ENCODE measurements at regions not wholly inside any gene's neighbourhood (a gene's known extent, or its start where the extent isn't known, plus 50 kb on each side); places are given as distances from the start of the nearest gene placed in this dataset.

DNA sequence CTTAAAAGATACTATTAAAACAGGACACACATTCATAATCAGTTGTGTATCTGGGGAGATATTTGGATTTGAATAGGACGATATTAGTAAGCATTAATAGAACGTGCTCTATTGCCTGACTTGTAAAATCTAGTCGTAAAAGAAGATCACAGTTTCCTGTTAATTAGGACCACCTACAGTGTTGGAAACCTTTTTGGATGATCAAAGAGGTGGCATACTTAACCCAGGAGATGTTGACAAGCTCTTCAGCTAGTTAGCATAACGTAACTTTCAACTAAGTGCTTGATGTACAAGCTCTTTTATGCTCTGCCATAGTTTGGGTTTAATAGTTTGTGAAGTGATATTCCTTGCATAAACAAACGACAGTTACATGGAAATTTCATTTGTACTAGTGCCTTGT lies 293.3 kb upstream of the NR5A2 start:
- no peak overlapping the region for H3K4me3 ChIP-seq (ENCODE audit: low read depth, low read length)
- H4K12ac ChIP-seq (ENCODE audit: low read depth, low read length), result no peak overlapping the region
- no peaks in the 10 kb centered on the region for H3K4me1 ChIP-seq (ENCODE audit: control insufficient read depth in 1 of 2, insufficient read depth in 2 of 2, low read length in 2 of 2)
- no peak overlapping the region for H3K27ac ChIP-seq (ENCODE audit: low read depth, low read length)
- no CpG with 5 or more reads among the region's 5 CpGs for WGBS (ENCODE audit: extremely low coverage, insufficient coverage, insufficient read length)
- no peak overlapping the region for H4K8ac ChIP-seq (ENCODE audit: low read depth, low read length)
- H3K4ac ChIP-seq (ENCODE audit: low read depth, low read length), result no peak overlapping the region
- no peaks in the 10 kb centered on the region for H3K27me3 ChIP-seq (ENCODE audit: insufficient read depth, low read length)
- H3K18ac ChIP-seq (ENCODE audit: low read length), result no peak overlapping the region
- H2AFZ ChIP-seq (ENCODE audit: insufficient read depth, low read length, poor library complexity), result no peak overlapping the region
- no peak overlapping the region for H2BK120ac ChIP-seq (ENCODE audit: insufficient read depth, low read length, poor library complexity)
- no peaks in the 10 kb centered on the region for H3K9me3 ChIP-seq (ENCODE audit: insufficient read depth, low read depth, low read length)
- H3K79me1 ChIP-seq (ENCODE audit: low read length), result no peaks in the 10 kb centered on the region
- H2AK5ac ChIP-seq (ENCODE audit: low read length), result no peak overlapping the region
- no peak overlapping the region for H3K14ac ChIP-seq (ENCODE audit: low read length)
- H3K23ac ChIP-seq (ENCODE audit: low read length), result no peak overlapping the region
- no peaks in the 10 kb centered on the region for H3K79me2 ChIP-seq (ENCODE audit: control insufficient read depth, insufficient read depth, low read length, poor library complexity)
- no peak overlapping the region for H3K4me2 ChIP-seq (ENCODE audit: low read length)
- no peak overlapping the region for H4K91ac ChIP-seq (ENCODE audit: low read depth, low read length)
- H3K36me3 ChIP-seq (ENCODE audit: control insufficient read depth in 1 of 2, insufficient read depth in 2 of 2, low read length in 2 of 2), result no peaks in the 10 kb centered on the region
- no peak overlapping the region for H2BK5ac ChIP-seq (ENCODE audit: low read depth, low read length, poor library complexity)
- no peak overlapping the region for H2BK12ac ChIP-seq (ENCODE audit: low read length)
- no peak overlapping the region for H3K9ac ChIP-seq (ENCODE audit: low read length)
- DNase-seq, result no peak

DNA sequence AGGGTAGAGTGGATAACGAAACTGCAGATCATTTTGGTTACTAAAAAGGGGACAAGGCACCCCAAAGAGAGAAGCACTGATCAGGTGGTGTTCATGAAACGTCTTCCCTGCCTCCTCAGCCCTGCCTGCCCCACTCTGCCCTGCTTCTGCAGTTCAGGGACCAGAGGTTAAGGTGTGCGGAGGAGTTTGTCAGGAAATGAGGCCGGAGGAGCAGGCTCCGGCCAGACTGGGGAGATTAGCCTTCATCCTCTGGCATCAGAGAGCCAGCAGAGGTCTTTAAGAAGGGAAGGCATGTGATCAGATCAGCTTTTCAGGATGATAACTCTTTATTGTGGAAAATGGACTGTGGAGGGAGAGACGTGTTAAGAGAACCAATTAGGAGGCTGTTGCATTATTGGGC lies 291.9 kb upstream of the NR5A2 start:
- Histone ChIP-seq H2BK12ac (ENCODE audit: low read length) (no peak overlapping the region), H4K12ac (ENCODE audit: low read depth, low read length) (no peak overlapping the region), H2BK5ac (ENCODE audit: low read depth, low read length, poor library complexity) (no peak overlapping the region), H2AK5ac (ENCODE audit: low read length) (no peak overlapping the region), H3K4me3 (ENCODE audit: low read depth, low read length) (no peak overlapping the region), H2AFZ (ENCODE audit: insufficient read depth, low read length, poor library complexity) (no peak overlapping the region), H4K91ac (ENCODE audit: low read depth, low read length) (no peak overlapping the region), H2BK120ac (ENCODE audit: insufficient read depth, low read length, poor library complexity) (no peak overlapping the region), H3K27me3 (ENCODE audit: insufficient read depth, low read length) (no peaks in the 10 kb centered on the region), H3K4ac (ENCODE audit: low read depth, low read length) (no peak overlapping the region), H3K9me3 (ENCODE audit: insufficient read depth, low read depth, low read length) (no peaks in the 10 kb centered on the region), H3K4me2 (ENCODE audit: low read length) (no peak overlapping the region), H3K4me1 (ENCODE audit: control insufficient read depth in 1 of 2, insufficient read depth in 2 of 2, low read length in 2 of 2) (no peaks in the 10 kb centered on the region), H3K36me3 (ENCODE audit: control insufficient read depth in 1 of 2, insufficient read depth in 2 of 2, low read length in 2 of 2) (no peaks in the 10 kb centered on the region), H3K79me1 (ENCODE audit: low read length) (no peaks in the 10 kb centered on the region), H3K18ac (ENCODE audit: low read length) (no peak overlapping the region), H3K23ac (ENCODE audit: low read length) (no peak overlapping the region), H3K27ac (ENCODE audit: low read depth, low read length) (no peak overlapping the region), H3K9ac (ENCODE audit: low read length) (no peak overlapping the region), H3K79me2 (ENCODE audit: control insufficient read depth, insufficient read depth, low read length, poor library complexity) (no peaks in the 10 kb centered on the region), H4K8ac (ENCODE audit: low read depth, low read length) (no peak overlapping the region), H3K14ac (ENCODE audit: low read length) (no peak overlapping the region)
- no peak for DNase-seq
- no CpG with 5 or more reads among the region's 6 CpGs for WGBS (ENCODE audit: extremely low coverage, insufficient coverage, insufficient read length)

DNA sequence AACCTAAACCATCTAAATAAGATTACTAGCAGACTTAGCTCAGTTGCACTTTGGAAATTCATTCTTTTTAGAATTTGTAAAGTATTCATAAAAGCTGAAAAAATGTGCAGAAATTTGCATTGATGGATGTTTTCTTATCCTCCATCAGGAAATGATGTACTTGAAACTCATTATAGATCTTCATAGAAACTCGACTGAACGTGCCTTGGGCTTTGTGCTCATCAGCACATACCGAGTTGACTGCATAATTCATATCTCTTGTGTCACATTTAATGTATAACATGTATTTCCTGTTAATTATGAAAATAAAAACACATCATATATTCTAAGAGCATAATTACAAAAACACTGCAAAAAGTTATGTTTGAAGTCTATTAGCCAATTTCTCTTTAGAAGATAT lies 290.9 kb upstream of the NR5A2 start:
- H3K9ac ChIP-seq (ENCODE audit: low read length), result no peak overlapping the region
- H3K4me3 ChIP-seq (ENCODE audit: low read depth, low read length), result no peak overlapping the region
- no peak overlapping the region for H3K27ac ChIP-seq (ENCODE audit: low read depth, low read length)
- H3K9me3 ChIP-seq (ENCODE audit: insufficient read depth, low read depth, low read length), result peaks cover 2% of the 10 kb centered on the region
- no peak overlapping the region for H4K91ac ChIP-seq (ENCODE audit: low read depth, low read length)
- H3K4ac ChIP-seq (ENCODE audit: low read depth, low read length), result no peak overlapping the region
- H3K4me2 ChIP-seq (ENCODE audit: low read length), result no peak overlapping the region
- no peak for DNase-seq
- H2AK5ac ChIP-seq (ENCODE audit: low read length), result no peak overlapping the region
- no peak overlapping the region for H2BK12ac ChIP-seq (ENCODE audit: low read length)
- H3K27me3 ChIP-seq (ENCODE audit: insufficient read depth, low read length), result no peaks in the 10 kb centered on the region
- no peaks in the 10 kb centered on the region for H3K79me2 ChIP-seq (ENCODE audit: control insufficient read depth, insufficient read depth, low read length, poor library complexity)
- H3K14ac ChIP-seq (ENCODE audit: low read length), result no peak overlapping the region
- no peaks in the 10 kb centered on the region for H3K79me1 ChIP-seq (ENCODE audit: low read length)
- no peak overlapping the region for H2BK120ac ChIP-seq (ENCODE audit: insufficient read depth, low read length, poor library complexity)
- no peak overlapping the region for H2AFZ ChIP-seq (ENCODE audit: insufficient read depth, low read length, poor library complexity)
- H2BK5ac ChIP-seq (ENCODE audit: low read depth, low read length, poor library complexity), result no peak overlapping the region
- H3K23ac ChIP-seq (ENCODE audit: low read length), result no peak overlapping the region
- no peak overlapping the region for H4K8ac ChIP-seq (ENCODE audit: low read depth, low read length)
- no peaks in the 10 kb centered on the region for H3K4me1 ChIP-seq (ENCODE audit: control insufficient read depth in 1 of 2, insufficient read depth in 2 of 2, low read length in 2 of 2)
- WGBS (ENCODE audit: extremely low coverage, insufficient coverage, insufficient read length), result no CpG with 5 or more reads among the region's 3 CpGs
- H3K36me3 ChIP-seq (ENCODE audit: control insufficient read depth in 1 of 2, insufficient read depth in 2 of 2, low read length in 2 of 2), result no peaks in the 10 kb centered on the region
- no peak overlapping the region for H4K12ac ChIP-seq (ENCODE audit: low read depth, low read length)
- no peak overlapping the region for H3K18ac ChIP-seq (ENCODE audit: low read length)

- H2AFZ ChIP-seq (ENCODE audit: insufficient read depth, low read length, poor library complexity), result no peak overlapping the region
- no peak for DNase-seq
- peaks cover 4% of the 10 kb centered on the region for H3K9me3 ChIP-seq (ENCODE audit: insufficient read depth, low read depth, low read length)
- no CpG with 5 or more reads among the region's 7 CpGs for WGBS (ENCODE audit: extremely low coverage, insufficient coverage, insufficient read length)
- H4K8ac ChIP-seq (ENCODE audit: low read depth, low read length), result no peak overlapping the region
- no peak overlapping the region for H4K12ac ChIP-seq (ENCODE audit: low read depth, low read length)
- H2BK120ac ChIP-seq (ENCODE audit: insufficient read depth, low read length, poor library complexity), result no peak overlapping the region
- H3K79me1 ChIP-seq (ENCODE audit: low read length), result no peaks in the 10 kb centered on the region
- no peak overlapping the region for H3K27ac ChIP-seq (ENCODE audit: low read depth, low read length)
- no peak overlapping the region for H2AK5ac ChIP-seq (ENCODE audit: low read length)
- H3K4ac ChIP-seq (ENCODE audit: low read depth, low read length), result no peak overlapping the region
- no peak overlapping the region for H3K4me3 ChIP-seq (ENCODE audit: low read depth, low read length)
- H2BK12ac ChIP-seq (ENCODE audit: low read length), result no peak overlapping the region
- H3K4me2 ChIP-seq (ENCODE audit: low read length), result no peak overlapping the region
- H3K79me2 ChIP-seq (ENCODE audit: control insufficient read depth, insufficient read depth, low read length, poor library complexity), result no peaks in the 10 kb centered on the region
- no peak overlapping the region for H4K91ac ChIP-seq (ENCODE audit: low read depth, low read length)
- no peak overlapping the region for H2BK5ac ChIP-seq (ENCODE audit: low read depth, low read length, poor library complexity)
- H3K36me3 ChIP-seq (ENCODE audit: control insufficient read depth in 1 of 2, insufficient read depth in 2 of 2, low read length in 2 of 2), result no peaks in the 10 kb centered on the region
- H3K4me1 ChIP-seq (ENCODE audit: control insufficient read depth in 1 of 2, insufficient read depth in 2 of 2, low read length in 2 of 2), result no peaks in the 10 kb centered on the region
- H3K14ac ChIP-seq (ENCODE audit: low read length), result no peak overlapping the region
- no peak overlapping the region for H3K23ac ChIP-seq (ENCODE audit: low read length)
- H3K9ac ChIP-seq (ENCODE audit: low read length), result no peak overlapping the region
- no peaks in the 10 kb centered on the region for H3K27me3 ChIP-seq (ENCODE audit: insufficient read depth, low read length)
- no peak overlapping the region for H3K18ac ChIP-seq (ENCODE audit: low read length)
Observed at GRCh38 chr1:199741586-199741985, 285.9 kb upstream of the NR5A2 start.

Measured in trophoblast cell (in vitro differentiated cells and primary cell).